HG03097 (cell line): ENCODE measurements at regions not wholly inside any gene's neighbourhood (a gene's known extent, or its start where the extent isn't known, plus 50 kb on each side); places are given as distances from the start of the nearest gene placed in this dataset.

Source experiments
- ATAC-seq: cut with Tn5 transposase; IDR thresholded peaks from one replicate; pipeline ENCODE4 v1.9.1; 2021; ENCODE audit not compliant: unreplicated experiment, low FRiP score

DNA sequence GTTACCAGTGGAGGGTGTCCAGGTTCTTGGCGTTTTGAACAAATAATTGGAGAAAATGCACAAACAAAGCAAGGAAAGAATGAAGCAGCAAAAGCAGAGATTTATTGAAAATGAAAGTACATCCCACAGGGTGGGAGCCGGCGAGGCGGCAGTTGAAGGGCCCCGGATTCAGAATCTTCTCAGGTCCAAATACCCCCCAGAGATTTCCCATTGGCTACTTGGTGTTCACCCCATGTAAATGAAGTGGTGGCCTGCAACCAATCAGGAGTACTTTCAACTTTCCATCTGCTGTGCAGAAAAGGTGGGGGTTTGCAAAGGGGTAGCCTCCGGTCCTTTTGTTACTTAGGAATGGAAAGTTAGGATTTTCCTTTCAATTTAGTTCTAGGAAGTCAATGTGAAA, 1447.0 kb downstream of the C4orf33 start:
- ATAC-seq, result no peak

DNA sequence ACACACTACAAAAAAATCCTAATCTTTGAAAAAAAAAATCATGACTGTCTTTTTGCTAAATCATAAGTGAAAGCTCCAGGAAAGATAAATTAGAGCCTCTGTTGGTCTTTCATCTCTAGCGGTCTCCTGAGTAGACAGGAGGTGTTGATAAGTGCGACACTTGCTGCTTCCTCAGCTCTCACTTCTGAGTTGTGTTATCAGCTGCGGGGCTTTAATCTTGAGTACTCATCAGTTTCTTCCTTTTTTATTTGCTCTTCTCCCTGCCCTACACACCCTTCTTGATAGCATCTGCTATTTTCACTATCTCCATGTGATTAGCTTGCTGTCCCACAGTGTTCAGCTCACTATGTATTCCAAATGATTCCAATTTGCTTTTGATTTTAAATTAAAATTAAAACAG, 1449.2 kb downstream of the C4orf33 start:
- no peak for ATAC-seq

DNA sequence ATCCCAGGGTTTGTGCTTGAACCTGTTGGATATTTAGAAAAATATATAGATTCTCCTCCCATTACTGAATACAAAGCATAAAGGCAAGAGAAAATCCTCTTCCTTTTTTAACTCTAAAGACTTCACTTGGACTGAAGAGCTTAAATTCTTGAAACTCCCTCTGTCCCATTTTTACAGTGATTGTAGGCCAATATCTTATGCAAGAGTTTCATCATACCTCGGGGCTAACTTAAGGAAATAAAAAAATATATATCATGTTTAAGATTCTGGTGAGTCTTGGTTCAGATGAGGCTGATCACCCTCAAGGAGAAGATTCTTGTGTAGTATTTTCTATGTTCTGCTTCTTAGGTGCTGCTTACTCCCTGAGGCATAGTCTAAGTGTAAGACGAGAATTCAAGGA, 1449.6 kb downstream of the C4orf33 start:
- no peak for ATAC-seq

DNA sequence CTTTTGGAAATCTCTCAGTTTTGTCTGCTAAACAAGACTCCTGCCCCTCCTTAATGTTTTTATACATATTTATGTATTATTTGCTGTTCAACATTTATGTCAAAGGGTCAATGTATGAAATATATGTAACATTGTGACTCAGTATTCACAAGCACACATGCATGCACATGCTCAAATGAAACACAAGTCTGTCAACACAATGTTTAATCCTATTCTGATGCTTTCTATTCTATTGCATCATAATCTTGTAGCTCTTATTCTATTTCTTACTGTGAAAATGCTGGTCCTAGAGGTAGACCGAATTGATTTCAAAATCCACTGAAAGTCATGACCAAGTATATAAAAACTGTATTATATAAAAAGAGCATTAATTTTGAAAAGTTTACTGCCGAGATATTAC, 1463.3 kb downstream of the C4orf33 start:
- ATAC-seq, result no peak

DNA sequence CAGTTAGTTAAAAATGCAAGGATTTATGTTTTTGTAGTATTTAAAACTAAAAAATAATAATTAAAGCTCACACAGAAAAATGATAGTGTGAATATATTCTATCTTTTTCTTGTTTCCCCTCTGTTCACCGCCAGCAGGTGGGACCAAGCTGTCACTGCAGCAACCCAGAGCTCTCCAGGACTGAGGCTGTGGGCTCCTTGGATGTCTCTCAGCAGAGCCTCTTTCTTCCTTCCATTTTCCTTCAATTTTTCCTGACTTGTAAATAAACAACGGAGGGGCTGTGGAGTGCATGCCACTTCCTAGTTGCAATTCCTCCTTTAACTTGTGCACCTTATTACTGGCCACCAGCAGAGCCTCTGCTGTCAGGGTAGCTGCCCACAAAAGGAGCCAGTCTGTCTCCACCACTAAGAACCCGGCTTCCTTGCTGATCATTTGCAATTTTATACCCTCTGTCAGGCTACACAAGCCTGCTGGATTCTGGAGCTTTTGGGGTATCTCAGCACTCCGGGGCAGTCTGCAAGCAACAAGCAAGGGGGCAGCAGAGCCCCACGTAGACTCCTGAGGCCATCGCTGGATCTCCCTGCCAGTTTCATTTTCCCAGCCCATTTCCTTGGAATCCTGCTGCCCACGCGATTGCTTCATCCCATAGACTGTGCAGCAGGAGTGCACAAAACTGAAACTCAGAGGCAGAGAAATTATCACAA, 1467.4 kb downstream of the C4orf33 start:
- no peak for ATAC-seq

DNA sequence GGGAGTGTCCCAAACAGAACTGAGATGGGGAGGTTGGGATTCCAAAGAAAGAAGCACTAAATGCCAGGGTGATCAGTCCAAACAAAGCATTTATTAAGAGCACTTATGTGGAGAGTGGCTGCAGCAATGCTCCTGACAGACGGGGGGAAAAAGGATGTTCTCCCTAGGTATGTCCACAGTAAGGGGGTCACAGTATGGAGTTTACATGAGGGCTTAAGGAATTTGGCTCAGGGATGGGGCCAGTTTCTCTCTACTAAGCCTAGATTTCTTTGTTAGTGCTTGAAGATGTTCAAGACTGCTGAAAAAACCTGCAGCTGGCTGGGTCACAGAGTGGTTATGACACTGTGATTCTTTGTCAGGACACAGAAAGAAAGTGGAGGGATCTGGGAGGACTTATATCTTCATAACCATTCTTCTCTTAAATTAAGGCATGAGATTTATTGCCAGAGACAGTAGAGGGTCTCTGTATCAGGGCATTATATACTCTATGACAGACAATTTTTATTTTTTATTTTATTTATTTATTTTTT, 1468.0 kb downstream of the C4orf33 start:
- ATAC-seq, result no peak

DNA sequence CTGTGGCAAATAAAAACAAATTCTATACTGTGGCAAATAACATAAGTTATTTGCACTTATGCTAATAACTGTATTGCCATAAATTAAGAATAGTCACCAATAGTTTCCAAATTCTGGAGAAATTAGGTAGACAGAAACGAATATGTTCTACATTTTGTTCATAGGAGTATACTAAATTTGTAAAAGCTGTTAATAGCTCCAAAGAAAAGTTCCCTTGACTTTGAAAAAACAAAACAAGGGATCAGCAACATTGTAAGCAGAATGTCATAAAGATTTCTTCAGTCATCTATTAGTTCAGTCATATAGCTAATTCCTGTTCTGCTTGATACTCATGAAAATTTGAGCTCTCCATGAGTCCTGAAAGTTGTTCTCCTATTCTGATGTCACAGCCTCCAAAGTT, 1472.8 kb downstream of the C4orf33 start:
- no peak for ATAC-seq

DNA sequence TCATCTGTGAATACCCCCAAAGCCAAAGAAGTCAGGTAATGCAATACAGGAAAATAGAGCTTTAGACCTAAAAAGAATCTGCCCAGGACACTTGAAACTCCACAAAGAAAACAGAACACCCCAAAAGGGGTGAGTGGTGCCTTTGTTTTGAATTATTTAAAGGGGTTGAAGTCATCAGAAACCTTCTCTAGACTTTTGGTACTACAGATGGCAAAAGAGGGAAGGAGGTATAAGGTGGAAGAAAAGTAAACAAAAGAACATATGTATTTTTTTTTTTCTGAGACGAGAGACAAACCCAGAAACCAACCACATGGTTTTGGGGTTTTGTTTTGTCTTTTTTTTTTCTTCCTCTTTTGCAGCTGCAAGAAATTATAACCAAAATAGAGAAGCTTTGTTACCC, 1477.8 kb downstream of the C4orf33 start:
- ATAC-seq, result no peak

DNA sequence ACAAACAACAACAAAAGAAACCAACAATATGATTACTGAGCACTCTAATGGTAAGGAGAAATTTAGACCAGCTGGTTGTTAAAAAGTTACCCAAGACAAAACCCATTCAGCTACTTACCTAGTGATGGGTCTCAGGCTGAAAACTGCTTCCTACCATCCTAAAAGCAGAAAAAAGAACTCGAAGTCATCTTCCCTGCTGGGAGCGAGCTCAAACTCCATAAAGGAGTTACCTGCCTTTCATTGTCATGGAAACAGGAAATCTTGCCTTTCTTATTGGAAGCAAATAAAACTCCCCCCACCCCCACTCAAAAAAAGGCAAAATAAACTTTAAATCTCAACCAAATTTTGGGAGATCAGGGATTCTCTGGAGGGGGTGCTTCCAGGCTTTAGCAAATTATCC, 1478.3 kb downstream of the C4orf33 start:
- no peak for ATAC-seq

DNA sequence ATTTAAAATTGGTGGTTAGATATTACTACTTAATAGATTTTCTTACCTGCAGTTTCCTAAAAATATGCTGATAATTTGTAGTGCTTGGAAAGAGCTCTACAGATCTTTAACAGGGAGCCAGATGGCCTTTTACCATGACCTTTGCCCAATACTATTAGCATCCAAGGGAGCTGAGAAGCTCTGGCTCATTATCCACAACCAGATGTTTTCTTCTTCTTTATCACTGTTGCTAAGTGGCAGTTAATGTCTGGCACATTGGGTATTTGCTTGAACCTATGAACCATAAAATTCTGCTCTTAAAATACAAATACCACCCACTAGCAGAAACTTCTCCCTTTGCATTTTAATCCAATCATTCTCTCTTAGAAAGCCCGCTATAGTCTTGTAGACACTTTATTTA, 1480.3 kb downstream of the C4orf33 start:
- no peak for ATAC-seq

DNA sequence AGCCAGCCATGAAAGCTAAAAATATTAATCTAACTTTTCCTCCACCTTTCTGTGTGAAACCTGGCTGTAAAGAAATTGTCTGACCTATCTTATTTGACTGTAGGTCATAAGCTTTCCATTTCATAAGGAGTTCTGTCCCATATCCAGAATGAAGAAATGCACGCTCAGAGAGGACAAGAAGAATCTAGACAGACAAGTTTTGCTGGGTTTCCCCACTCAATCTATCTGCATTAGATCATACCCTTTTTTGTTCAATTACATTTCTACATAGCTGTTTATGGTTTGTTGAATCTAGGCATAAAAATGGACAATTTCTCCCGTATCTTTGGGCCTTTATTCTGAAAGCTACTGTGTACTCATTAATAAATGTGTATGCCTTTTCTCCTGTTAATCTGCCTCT, 1495.1 kb downstream of the C4orf33 start:
- no peak for ATAC-seq

DNA sequence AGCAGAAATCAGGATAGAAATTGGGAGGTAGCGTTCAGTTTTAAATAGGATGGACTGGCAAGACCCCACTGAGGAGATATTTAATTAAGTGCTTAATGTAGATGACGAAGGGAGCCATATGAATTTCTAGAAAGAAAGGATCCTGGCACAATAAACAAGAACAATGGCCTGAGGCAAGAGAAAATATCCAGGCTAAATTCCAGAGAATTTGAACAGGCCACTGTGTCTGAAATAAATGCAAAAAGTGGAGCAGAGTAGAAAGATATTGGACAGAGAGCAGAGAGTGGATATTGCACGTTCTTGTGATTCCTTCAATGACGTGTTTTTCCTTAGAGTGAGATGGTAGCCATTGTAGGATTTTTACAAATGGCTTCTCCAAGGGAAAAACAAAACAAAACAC, 1504.8 kb downstream of the C4orf33 start:
- ATAC-seq, result no peak

DNA sequence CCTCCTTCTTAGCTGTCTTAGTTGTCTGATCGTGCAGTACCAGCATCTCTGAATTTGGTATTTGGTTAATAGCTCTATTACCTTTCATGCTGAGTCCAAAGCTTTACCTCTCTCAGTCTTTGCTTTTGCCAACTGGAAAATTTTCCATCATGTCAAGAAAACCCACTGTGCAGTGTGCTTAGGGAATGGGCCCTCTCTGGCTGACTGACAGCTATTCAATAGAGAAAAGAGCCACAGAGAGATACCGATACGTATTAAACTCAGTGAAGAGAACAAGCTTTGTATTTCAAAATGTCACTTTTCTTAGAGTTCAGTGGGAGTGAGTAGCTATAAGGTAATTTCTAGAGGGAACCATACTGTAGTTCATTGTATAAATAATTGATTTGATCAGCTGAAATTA, 1507.1 kb downstream of the C4orf33 start:
- no peak for ATAC-seq

DNA sequence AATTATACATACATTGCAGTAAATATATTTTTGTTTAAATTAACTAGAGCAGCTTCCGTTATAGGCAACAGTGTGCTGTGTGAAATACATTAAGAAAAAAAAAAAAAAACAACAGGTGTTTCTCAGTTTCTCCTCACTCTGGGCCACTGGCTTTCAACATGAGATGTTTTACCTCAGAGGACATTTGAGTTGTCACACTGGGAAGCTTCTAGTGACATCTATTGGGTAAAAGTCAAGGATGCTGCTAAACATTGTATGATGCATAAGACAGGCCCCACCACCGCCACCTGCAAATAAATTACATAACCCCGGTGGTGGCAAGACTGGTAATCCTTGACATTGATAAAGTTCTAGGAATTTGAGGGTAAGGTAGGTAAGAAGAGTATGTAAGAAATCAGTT, 1512.2 kb downstream of the C4orf33 start:
- ATAC-seq, result no peak

DNA sequence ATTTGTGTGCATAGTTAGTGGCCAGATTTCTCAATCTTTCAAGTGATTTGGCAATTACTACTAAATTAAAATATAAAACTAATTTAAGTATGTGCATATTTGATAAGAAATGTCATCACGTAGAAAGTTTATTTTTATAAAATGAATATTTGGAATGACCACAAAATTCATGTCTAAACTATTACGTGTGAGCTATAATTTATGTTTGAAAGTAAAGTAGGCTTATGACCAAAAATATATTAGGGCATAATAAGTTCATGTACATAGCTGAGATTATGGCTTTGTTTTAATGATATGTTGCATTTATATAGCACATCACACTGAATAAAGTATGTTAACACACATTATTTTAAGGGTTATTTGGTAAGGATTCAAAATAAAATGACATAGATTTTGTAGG, 1532.6 kb downstream of the C4orf33 start:
- no peak for ATAC-seq

DNA sequence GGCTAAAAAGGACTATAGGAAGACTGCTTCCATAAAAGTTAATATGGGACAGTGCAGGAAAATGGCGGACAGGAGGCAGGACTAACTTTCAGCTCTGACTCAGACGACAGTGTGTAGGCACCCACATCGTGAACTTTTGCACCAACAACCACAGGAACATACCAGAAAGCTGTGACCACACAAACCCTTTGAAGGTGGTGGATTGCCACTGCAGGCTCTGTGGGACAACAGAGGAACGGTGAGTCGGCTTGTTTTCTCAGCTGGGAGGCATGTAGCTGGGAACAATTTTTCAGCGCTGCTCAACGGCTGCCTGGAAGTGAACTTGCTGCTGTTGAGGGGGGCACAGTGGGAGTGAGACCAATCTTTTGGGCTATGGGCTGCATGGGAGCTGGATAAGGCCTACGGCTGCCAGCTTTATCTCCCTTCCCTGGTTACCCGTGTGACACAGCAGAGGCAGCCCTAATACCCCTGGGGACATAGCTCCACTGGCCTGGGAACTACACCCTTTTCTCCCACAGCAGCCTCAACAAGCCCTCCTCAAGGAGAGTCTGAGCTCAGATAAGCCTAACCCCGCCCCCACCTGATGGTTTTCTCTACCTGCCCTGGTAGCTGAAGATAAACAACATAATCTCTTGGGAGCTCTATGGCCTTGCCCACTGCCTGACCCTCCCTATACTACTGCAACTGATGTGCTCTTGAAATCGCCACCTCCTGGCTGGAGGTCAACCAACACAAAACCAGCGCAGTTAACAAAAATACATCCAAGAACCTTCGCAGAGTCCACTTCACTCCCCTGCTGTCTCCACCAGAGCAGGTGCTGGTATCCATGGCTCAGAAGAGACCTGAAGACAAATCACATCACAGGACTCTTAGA, 1537.0 kb downstream of the C4orf33 start:
- no peak for ATAC-seq

DNA sequence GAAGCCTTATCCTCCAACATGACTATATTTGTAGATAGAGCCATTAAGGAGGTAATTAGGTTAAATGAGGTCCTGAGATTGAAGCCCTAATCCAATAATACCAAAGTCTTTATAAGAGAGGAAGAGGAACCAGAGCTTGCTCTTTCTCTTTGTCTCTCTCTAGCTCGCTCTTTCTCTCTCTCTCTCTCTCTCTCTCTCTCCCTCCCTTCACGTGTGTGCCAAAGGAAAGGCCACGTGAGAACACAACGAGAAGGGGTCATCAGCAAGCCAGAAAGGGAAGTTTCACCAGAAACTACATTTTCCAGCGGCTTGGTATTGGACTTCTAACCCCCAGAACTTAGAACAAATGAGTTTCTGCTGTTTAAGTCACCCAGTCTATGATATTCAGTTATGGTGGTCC, 1540.5 kb downstream of the C4orf33 start:
- no peak for ATAC-seq

DNA sequence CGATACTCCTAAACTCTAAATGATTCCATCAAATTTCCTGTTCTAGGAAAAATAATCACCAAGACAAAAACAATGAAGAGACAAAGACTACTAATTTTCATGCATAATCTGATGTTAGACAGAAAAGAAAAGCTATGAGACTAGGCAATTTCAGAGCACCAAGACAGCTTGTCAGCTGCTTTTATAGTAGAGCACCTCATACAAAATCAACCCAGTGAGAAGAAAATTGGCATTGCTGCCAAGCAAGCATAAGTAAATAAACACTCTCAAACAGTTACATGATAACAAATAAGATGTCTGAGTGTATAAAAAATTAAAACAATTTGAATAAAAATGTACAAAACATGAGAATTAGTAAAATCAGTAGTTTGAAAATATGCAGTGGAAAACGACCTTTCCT, 1544.6 kb downstream of the C4orf33 start:
- ATAC-seq, result no peak

DNA sequence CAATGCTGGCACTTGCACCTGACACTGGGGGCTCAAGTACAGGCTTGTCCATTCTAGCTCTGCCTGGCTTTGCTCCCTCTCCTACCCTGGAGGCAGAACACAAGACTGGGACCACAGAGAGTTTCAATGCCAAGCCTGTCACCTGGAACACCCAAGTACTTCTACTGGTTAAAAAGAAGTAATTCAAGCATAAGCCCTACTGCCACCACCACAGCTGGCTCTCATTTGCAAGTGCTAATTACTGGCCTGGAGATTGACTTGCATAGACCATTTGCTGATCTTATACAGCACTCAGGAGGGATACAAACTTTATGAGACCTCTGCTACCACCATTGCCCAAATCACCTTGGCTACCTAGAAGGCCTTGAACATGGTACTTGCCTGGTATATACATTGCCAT, 1550.9 kb downstream of the C4orf33 start:
- ATAC-seq, result no peak

DNA sequence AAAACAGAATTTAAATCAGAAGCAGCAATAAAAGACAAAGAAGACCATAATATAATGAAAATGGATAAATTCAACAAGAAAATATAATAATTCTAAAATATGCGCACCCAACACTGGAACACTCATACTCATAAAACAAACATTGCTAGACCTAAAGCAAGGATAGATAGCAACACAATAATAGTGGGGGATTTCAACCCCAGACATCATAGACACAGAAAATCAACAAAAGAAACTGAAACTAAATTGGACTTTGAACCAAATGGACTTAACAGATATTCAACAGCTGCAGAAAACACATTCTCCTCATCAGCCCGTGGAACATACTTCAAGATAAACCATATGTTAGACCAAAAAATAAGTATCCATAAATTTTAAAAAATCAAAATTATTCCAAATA, 1552.6 kb downstream of the C4orf33 start:
- ATAC-seq, result no peak

DNA sequence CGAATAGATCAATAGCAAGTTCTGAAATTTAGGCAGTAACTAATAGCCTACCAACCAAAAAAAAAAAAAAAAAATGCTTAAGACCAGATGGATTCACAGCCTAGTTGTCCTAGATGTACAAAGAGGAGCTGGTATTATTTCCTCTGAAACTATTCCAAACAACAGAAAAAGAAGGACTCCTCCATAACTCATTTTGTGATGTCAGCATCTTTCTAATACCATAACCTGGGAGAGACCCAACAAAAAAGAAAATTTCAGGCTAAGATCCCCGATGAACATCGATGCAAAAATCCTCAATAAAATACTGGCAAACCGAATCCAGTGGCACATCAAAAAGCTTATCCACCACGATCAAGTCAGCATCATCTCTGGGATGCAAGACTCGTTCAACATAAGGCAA, 1557.9 kb downstream of the C4orf33 start:
- no peak for ATAC-seq

DNA sequence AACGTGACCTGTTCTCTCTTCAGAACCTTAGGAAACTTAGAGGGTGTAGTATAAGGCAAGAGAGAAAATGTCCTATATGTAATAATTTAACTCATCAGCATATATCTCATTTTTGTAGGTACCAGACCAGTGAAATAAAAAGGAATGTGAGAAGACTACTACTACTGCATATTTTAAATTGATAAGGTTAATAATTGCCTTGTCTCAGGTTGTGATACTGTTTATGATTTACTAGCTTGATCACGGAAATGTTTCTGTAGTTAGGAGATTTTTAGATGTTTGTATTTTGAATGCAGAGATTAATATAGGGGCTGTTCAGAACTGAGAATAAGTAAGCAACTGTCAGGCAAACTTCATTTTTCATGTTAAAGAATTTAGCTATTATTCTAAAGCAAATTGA, 1563.4 kb downstream of the C4orf33 start:
- no peak for ATAC-seq
